ENCODE measurements at regions not wholly inside any gene's neighbourhood (a gene's known extent, or its start where the extent isn't known, plus 50 kb on each side); places are given as distances from the start of the nearest gene placed in this dataset.

DNA sequence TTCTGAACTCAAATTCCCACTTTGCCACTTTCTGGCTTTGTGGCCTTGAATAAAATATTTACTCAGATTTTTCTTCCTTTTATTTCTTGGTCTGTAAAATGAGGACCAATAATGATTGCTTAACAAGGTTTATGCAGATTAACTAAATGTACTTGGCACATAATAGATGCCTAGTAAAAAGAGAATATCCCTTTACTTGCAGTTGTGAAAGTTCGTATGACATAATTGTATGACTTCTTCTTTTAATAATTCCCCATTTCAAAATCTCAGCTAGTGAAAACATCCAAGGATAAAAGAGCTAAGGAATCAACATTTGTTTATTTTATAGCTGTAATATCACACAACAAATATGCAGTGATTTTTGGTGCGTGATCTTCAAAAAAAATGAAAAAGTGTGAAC, 215.6 kb upstream of the ATP2B1 start:
- H3K79me2 ChIP-seq (replicated peaks; ENCODE audit: insufficient read depth, low read length) = no peaks in the 10 kb centered on the region
- no peaks in the 10 kb centered on the region for H3K9me2 ChIP-seq (ENCODE audit: insufficient read depth, low read length)
- no peak overlapping the region for H2AFZ ChIP-seq (ENCODE audit: low read depth, low read length)
- TF ChIP-seq, protein P1, sequence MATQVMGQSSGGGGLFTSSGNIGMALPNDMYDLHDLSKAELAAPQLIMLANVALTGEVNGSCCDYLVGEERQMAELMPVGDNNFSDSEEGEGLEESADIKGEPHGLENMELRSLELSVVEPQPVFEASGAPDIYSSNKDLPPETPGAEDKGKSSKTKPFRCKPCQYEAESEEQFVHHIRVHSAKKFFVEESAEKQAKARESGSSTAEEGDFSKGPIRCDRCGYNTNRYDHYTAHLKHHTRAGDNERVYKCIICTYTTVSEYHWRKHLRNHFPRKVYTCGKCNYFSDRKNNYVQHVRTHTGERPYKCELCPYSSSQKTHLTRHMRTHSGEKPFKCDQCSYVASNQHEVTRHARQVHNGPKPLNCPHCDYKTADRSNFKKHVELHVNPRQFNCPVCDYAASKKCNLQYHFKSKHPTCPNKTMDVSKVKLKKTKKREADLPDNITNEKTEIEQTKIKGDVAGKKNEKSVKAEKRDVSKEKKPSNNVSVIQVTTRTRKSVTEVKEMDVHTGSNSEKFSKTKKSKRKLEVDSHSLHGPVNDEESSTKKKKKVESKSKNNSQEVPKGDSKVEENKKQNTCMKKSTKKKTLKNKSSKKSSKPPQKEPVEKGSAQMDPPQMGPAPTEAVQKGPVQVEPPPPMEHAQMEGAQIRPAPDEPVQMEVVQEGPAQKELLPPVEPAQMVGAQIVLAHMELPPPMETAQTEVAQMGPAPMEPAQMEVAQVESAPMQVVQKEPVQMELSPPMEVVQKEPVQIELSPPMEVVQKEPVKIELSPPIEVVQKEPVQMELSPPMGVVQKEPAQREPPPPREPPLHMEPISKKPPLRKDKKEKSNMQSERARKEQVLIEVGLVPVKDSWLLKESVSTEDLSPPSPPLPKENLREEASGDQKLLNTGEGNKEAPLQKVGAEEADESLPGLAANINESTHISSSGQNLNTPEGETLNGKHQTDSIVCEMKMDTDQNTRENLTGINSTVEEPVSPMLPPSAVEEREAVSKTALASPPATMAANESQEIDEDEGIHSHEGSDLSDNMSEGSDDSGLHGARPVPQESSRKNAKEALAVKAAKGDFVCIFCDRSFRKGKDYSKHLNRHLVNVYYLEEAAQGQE (IDR thresholded peaks at IDR 0.05; ENCODE audit: borderline replicate concordance) = no peak
- TF ChIP-seq EZH2 (IDR thresholded peaks at IDR 0.05; ENCODE audit: borderline replicate concordance, insufficient read depth, low read length, poor library complexity, severe bottlenecking) (no peak), SMC3 (conservative IDR thresholded peaks at IDR 0.05; ENCODE audit: poor library complexity) (no peak), TAF1 (IDR thresholded peaks at IDR 0.05; ENCODE audit: low read depth) (no peak), EP300 (conservative IDR thresholded peaks at IDR 0.05; ENCODE audit: poor library complexity, severe bottlenecking) (no peak), RAD21 (conservative IDR thresholded peaks at IDR 0.05) (no peak), MXI1 (conservative IDR thresholded peaks at IDR 0.05; ENCODE audit: poor library complexity, severe bottlenecking) (no peak), POLR2AphosphoS5 (IDR thresholded peaks at IDR 0.05) (no peak)
- TF ChIP-seq, protein P2, sequence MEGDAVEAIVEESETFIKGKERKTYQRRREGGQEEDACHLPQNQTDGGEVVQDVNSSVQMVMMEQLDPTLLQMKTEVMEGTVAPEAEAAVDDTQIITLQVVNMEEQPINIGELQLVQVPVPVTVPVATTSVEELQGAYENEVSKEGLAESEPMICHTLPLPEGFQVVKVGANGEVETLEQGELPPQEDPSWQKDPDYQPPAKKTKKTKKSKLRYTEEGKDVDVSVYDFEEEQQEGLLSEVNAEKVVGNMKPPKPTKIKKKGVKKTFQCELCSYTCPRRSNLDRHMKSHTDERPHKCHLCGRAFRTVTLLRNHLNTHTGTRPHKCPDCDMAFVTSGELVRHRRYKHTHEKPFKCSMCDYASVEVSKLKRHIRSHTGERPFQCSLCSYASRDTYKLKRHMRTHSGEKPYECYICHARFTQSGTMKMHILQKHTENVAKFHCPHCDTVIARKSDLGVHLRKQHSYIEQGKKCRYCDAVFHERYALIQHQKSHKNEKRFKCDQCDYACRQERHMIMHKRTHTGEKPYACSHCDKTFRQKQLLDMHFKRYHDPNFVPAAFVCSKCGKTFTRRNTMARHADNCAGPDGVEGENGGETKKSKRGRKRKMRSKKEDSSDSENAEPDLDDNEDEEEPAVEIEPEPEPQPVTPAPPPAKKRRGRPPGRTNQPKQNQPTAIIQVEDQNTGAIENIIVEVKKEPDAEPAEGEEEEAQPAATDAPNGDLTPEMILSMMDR (IDR thresholded peaks at IDR 0.05; ENCODE audit: poor library complexity, severe bottlenecking) = no peak
- no peak overlapping the region for H3K9ac ChIP-seq (ENCODE audit: low read length)
- no peaks in the 10 kb centered on the region for H3F3A ChIP-seq (ENCODE audit: insufficient read depth, low read length, poor library complexity, severe bottlenecking)
- no peaks in the 10 kb centered on the region for H3K9me3 ChIP-seq (ENCODE audit: low read length)
- no peak overlapping the region for H3K4me3 ChIP-seq (ENCODE audit: low read length)
- H3K36me3 ChIP-seq (ENCODE audit: insufficient read depth, low read length) = no peaks in the 10 kb centered on the region
- H3K27ac ChIP-seq (ENCODE audit: low read length) = no peak overlapping the region
- no peak overlapping the region for H3K4me2 ChIP-seq (ENCODE audit: low read length)
- no peaks in the 10 kb centered on the region for H4K20me1 ChIP-seq (ENCODE audit: insufficient read depth)
- no peaks in the 10 kb centered on the region for H3K27me3 ChIP-seq (ENCODE audit: insufficient read depth, low read depth, low read length)

DNA sequence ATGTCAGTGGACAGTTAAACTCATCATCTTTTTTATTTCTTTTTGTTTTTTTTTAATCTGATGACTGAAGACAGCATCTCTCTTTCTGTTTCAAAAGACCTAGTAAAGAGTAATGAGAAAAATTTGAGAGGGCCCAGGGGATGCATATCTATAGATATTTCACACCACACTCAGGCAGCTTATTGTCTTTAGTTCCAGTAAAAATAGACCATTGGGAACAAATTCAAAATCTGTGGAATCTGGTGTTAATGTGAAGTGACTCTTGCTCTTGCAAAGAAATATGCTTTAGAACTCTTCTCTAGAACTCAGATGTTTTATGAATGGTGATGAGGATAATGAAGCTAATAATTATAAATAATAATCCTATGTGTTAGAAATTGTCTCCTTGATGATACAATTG, 214.5 kb upstream of the ATP2B1 start:
- no peak overlapping the region for H2AFZ ChIP-seq (ENCODE audit: low read depth, low read length)
- no peak overlapping the region for H3K4me3 ChIP-seq (ENCODE audit: low read length)
- no peak overlapping the region for H3K27ac ChIP-seq (ENCODE audit: low read length)
- no peaks in the 10 kb centered on the region for H3K79me2 ChIP-seq (replicated peaks; ENCODE audit: insufficient read depth, low read length)
- H3K9me2 ChIP-seq (ENCODE audit: insufficient read depth, low read length) = no peaks in the 10 kb centered on the region
- H3K4me2 ChIP-seq (ENCODE audit: low read length) = no peak overlapping the region
- no peaks in the 10 kb centered on the region for H3K9me3 ChIP-seq (ENCODE audit: low read length)
- no peaks in the 10 kb centered on the region for H3K27me3 ChIP-seq (ENCODE audit: insufficient read depth, low read depth, low read length)
- no peaks in the 10 kb centered on the region for H3K36me3 ChIP-seq (ENCODE audit: insufficient read depth, low read length)
- TF ChIP-seq, protein P1 (IDR thresholded peaks at IDR 0.05; ENCODE audit: borderline replicate concordance) = no peak
- no peak for TF ChIP-seq EZH2 (IDR thresholded peaks at IDR 0.05; ENCODE audit: borderline replicate concordance, insufficient read depth, low read length, poor library complexity, severe bottlenecking)
- TF ChIP-seq RAD21 (conservative IDR thresholded peaks at IDR 0.05) = no peak
- TF ChIP-seq TAF1 (IDR thresholded peaks at IDR 0.05; ENCODE audit: low read depth) = no peak
- TF ChIP-seq MXI1 (conservative IDR thresholded peaks at IDR 0.05; ENCODE audit: poor library complexity, severe bottlenecking) = no peak
- no peak for TF ChIP-seq EP300 (conservative IDR thresholded peaks at IDR 0.05; ENCODE audit: poor library complexity, severe bottlenecking)
- TF ChIP-seq SMC3 (conservative IDR thresholded peaks at IDR 0.05; ENCODE audit: poor library complexity) = no peak
- TF ChIP-seq POLR2AphosphoS5 (IDR thresholded peaks at IDR 0.05) = no peak
- no peaks in the 10 kb centered on the region for H3F3A ChIP-seq (ENCODE audit: insufficient read depth, low read length, poor library complexity, severe bottlenecking)
- H3K9ac ChIP-seq (ENCODE audit: low read length) = no peak overlapping the region
- H4K20me1 ChIP-seq (ENCODE audit: insufficient read depth) = no peaks in the 10 kb centered on the region

All from neural cell (in vitro differentiated cells).